Vagina (tissue), 2 donors: ENCODE measurements at regions not wholly inside any gene's neighbourhood (a gene's known extent, or its start where the extent isn't known, plus 50 kb on each side); places are given as distances from the start of the nearest gene placed in this dataset.

Source experiments
- CTCF ChIP-seq, 3 experiments: fragments of 450-650 bp in 2 of 3; fragments of 200-600 bp in 1 of 3; sonication (generic) in 1 of 3; IDR thresholded peaks; one replicate each; pipeline ENCODE4 v1.5.1; 2017 to 2019; ENCODE audit warnings: antibody characterized with exemption in 3 of 3, mild to moderate bottlenecking in 2 of 3, moderate library complexity in 2 of 3
- POLR2A ChIP-seq, 2 donors: fragments of 450-650 bp; IDR thresholded peaks; one replicate each; pipeline ENCODE4 v1.6.1; 2017; ENCODE audit warnings: antibody characterized with exemption in 2 of 2, mild to moderate bottlenecking in 2 of 2, moderate library complexity in 2 of 2
- POLR2AphosphoS5 ChIP-seq, 2 donors: sonication (generic); formaldehyde crosslinking; IDR thresholded peaks; one replicate each; pipeline ENCODE4 v1.9.0; 2017; ENCODE audit warnings: antibody characterized with exemption in 2 of 2, mild to moderate bottlenecking in 2 of 2, low read depth in 1 of 2; ENCODE audit not compliant: insufficient read depth in 1 of 2

- no peak for TF ChIP-seq CTCF (IDR thresholded peaks at IDR 0.05)
- no peak for TF ChIP-seq POLR2AphosphoS5 (IDR thresholded peaks at IDR 0.05; ENCODE audit: insufficient read depth in 1 of 2, low read depth in 1 of 2)
- TF ChIP-seq POLR2A (IDR thresholded peaks at IDR 0.05): no peak
These were observed 54.8 kb upstream of the CALCR start for GRCh38 chr7:93629291-93629801.
